Dedifferentiated amniotic fluid mesenchymal stem cell (primary cell): ENCODE measurements at regions not wholly inside any gene's neighbourhood (a gene's known extent, or its start where the extent isn't known, plus 50 kb on each side); places are given as distances from the start of the nearest gene placed in this dataset.

Experiments used
- DNase-seq: peaks from one replicate; pipeline ENCODE4 v3.0.0-alpha.2; 2016; ENCODE audit errors: extremely low spot score

GRCh38 chr6:133583907-133584427, 304.9 kb upstream of the TCF21 start:
- DNase-seq, result no peak

- DNase-seq, result no peak
Observed at GRCh38 chr6:133584823-133585222, 304.1 kb upstream of the TCF21 start.

GRCh38 chr6:133585978-133586377, 302.9 kb upstream of the TCF21 start:
- DNase-seq, result no peak

GRCh38 chr6:133587546-133588160, 301.3 kb upstream of the TCF21 start:
- peak; percentile 51 for DNase-seq

GRCh38 chr6:133590196-133590595, 298.7 kb upstream of the TCF21 start:
- no peak for DNase-seq

GRCh38 chr6:133590814-133591213, 298.1 kb upstream of the TCF21 start:
- DNase-seq, result no peak

GRCh38 chr6:133591275-133591674, 297.6 kb upstream of the TCF21 start:
- DNase-seq, result no peak

GRCh38 chr6:133594652-133595110, 294.2 kb upstream of the TCF21 start:
- DNase-seq, result no peak

- DNase-seq, result no peak
Observed at GRCh38 chr6:133595111-133595761, 293.7 kb upstream of the TCF21 start.

GRCh38 chr6:133606852-133607251, 282.1 kb upstream of the TCF21 start:
- DNase-seq, result no peak

GRCh38 chr6:133608620-133609019, 280.3 kb upstream of the TCF21 start:
- no peak for DNase-seq

GRCh38 chr6:133609415-133610226, 279.3 kb upstream of the TCF21 start:
- peak; percentile 76 for DNase-seq

- DNase-seq, result no peak
Observed at GRCh38 chr6:133610227-133610840, 278.6 kb upstream of the TCF21 start.

- DNase-seq, result no peak
Observed at GRCh38 chr6:133610971-133611370, 277.9 kb upstream of the TCF21 start.

GRCh38 chr6:133612459-133612858, 276.5 kb upstream of the TCF21 start:
- no peak for DNase-seq

- DNase-seq, result no peak
Observed at GRCh38 chr6:133613211-133613610, 275.7 kb upstream of the TCF21 start.

GRCh38 chr6:133621751-133622150, 267.2 kb upstream of the TCF21 start:
- DNase-seq, result no peak

- no peak for DNase-seq
Observed at GRCh38 chr6:133623065-133623464, 265.8 kb upstream of the TCF21 start.

GRCh38 chr6:133623621-133624020, 265.3 kb upstream of the TCF21 start:
- DNase-seq, result no peak

GRCh38 chr6:133626096-133626666, 262.7 kb upstream of the TCF21 start:
- DNase-seq, result no peak

- no peak for DNase-seq
Observed at GRCh38 chr6:133629970-133630369, 258.9 kb upstream of the TCF21 start.

- DNase-seq, result no peak
Observed at GRCh38 chr6:133630651-133631050, 258.3 kb upstream of the TCF21 start.
